K562 (cell line): ENCODE measurements at regions not wholly inside any gene's neighbourhood (a gene's known extent, or its start where the extent isn't known, plus 50 kb on each side); places are given as distances from the start of the nearest gene placed in this dataset.

ENCODE experiments used
- ATAC-seq: fragments of 200-7000 bp; cut with Tn5 transposase; 3 replicates; pipeline ENCODE4 v1.9.1; 2020; ENCODE audit warnings: moderate library complexity
- BruUV-seq: library from RNA; stranded (reverse); fragments of 400-500 nt; replicated peaks from 2 replicates; lab custom pipeline; 2021; lab: Mats Ljungman, UMichigan
- CTCF ChIA-PET: fragments of 300-600 bp; formaldehyde crosslinking; extraction: SDS; loops from one replicate; lab custom pipeline; 2021; ENCODE audit warnings: low intra/inter-chr PET ratio; lab: Yijun Ruan, JAX
- POLR2A ChIA-PET: fragments of 300-600, 350-650 bp; sonication (Branson Sonifier 250); formaldehyde crosslinking; extraction: SDS; loops from one replicate; lab custom pipeline; 2021; ENCODE audit warnings: antibody characterized with exemption, inconsistent platforms; lab: Yijun Ruan, JAX
- DNase-seq, 4 experiments: peaks; one replicate each; pipeline versions ENCODE4 v3.0.0 to v3.0.0-alpha.2; 2011 to 2018; ENCODE audit warnings: low spot score in 3 of 4, mixed read lengths in 3 of 4; ENCODE audit errors: extremely low read depth in 1 of 4
- FAIRE-seq: peaks from 2 replicates; lab custom pipeline; 2011; peaks lifted over from hg19 to GRCh38; lab: Jason Lieb, UNC
- H2AFZ ChIP-seq: 2 replicates; pipeline ENCODE4 v1.6.0; 2011; ENCODE audit warnings: low read depth, low read length, control low read depth, inconsistent platforms
- H3K27ac ChIP-seq: fragments of 200-600 bp; 3 replicates; pipeline ENCODE4 v1.8.0; 2011; ENCODE audit warnings: low read depth, mild to moderate bottlenecking, control low read depth, inconsistent platforms, low read length, moderate library complexity, mixed read lengths; ENCODE audit errors: extremely low read depth
- H3K27me3 ChIP-seq, 2 experiments: fragments of 300-600 bp in 1 of 2; 2 replicates in 1 of 2; 3 replicates in 1 of 2; pipeline versions ENCODE4 v1.6.0 to v1.8.0; 2011; ENCODE audit warnings: inconsistent platforms in 2 of 2, low read length in 2 of 2, mild to moderate bottlenecking in 1 of 2, mixed read lengths in 1 of 2, moderate library complexity in 1 of 2; ENCODE audit not compliant: control insufficient read depth in 2 of 2, insufficient read depth in 2 of 2
- H3K36me3 ChIP-seq: fragments of 300-600 bp; 3 replicates; pipeline ENCODE4 v1.8.0; 2011; ENCODE audit warnings: mild to moderate bottlenecking, low read length, inconsistent platforms; ENCODE audit not compliant: control insufficient read depth, insufficient read depth
- H3K4me1 ChIP-seq, 2 experiments: fragments of 200-600 bp in 1 of 2; replicated peaks in 1 of 2; 2 replicates in 1 of 2; 3 replicates in 1 of 2; pipeline versions ENCODE4 v1.5.1 to v1.8.0; 2011; ENCODE audit warnings: inconsistent platforms in 2 of 2, low read length in 2 of 2, mild to moderate bottlenecking in 1 of 2, mixed read lengths in 1 of 2, moderate library complexity in 1 of 2; ENCODE audit not compliant: control insufficient read depth in 2 of 2, insufficient read depth in 2 of 2
- H3K4me2 ChIP-seq: 2 replicates; pipeline ENCODE4 v1.6.1; 2011; ENCODE audit warnings: low read length, control low read depth, inconsistent platforms, mixed read lengths; ENCODE audit not compliant: insufficient read depth
- H3K4me3 ChIP-seq: fragments of 200-600 bp; sonication (generic), shearing (Covaris generic); 2 replicates; pipeline ENCODE4 v1.5.1; 2016; ENCODE audit warnings: control low read depth, inconsistent platforms
- H3K79me2 ChIP-seq: fragments of 200-600 bp; 3 replicates; pipeline ENCODE4 v1.8.0; 2011; ENCODE audit warnings: low read length, inconsistent platforms; ENCODE audit not compliant: control insufficient read depth, insufficient read depth
- H3K9ac ChIP-seq, 2 experiments: 2 replicates each; pipeline versions ENCODE4 v1.6.0 to v1.6.1; 2011; ENCODE audit warnings: low read depth in 2 of 2, low read length in 2 of 2, control low read depth in 1 of 2, inconsistent platforms in 1 of 2, mild to moderate bottlenecking in 1 of 2, mixed read lengths in 1 of 2; ENCODE audit not compliant: insufficient read depth in 1 of 2
- H3K9me1 ChIP-seq: one replicate; pipeline ENCODE4 v1.6.0; 2011; ENCODE audit warnings: inconsistent platforms, mild to moderate bottlenecking, low read length, moderate library complexity; ENCODE audit not compliant: control insufficient read depth, insufficient read depth
- H3K9me3 ChIP-seq: replicated peaks from 2 replicates; pipeline ENCODE4 v1.5.1; 2011; ENCODE audit warnings: low read depth, low read length, inconsistent platforms; ENCODE audit not compliant: control insufficient read depth, insufficient read depth
- H4K20me1 ChIP-seq: replicated peaks from 2 replicates; pipeline ENCODE4 v1.6.1; 2011; ENCODE audit warnings: low read length, inconsistent platforms, mixed read lengths; ENCODE audit not compliant: control insufficient read depth, insufficient read depth
- ATF4 ChIP-seq: fragments of 450-650 bp; formaldehyde crosslinking; IDR thresholded peaks from 2 replicates; pipeline ENCODE4 v1.4.0; 2022; ENCODE audit warnings: mild to moderate bottlenecking, moderate library complexity
- CBFA2T3 ChIP-seq: fragments of 450-650 bp; IDR thresholded peaks from 2 replicates; pipeline ENCODE4 v1.6.1; 2017
- CHD2 ChIP-seq: IDR thresholded peaks from 2 replicates; pipeline ENCODE4 v1.6.1; 2011; ENCODE audit warnings: low read depth, low read length
- FOXM1 ChIP-seq, 2 experiments: fragments of 450-650 bp in 1 of 2; sonication (generic) in 1 of 2; formaldehyde crosslinking in 1 of 2; IDR thresholded peaks; 2 replicates each; pipeline versions ENCODE4 v1.6.1 to v1.9.0; 2017 to 2022; ENCODE audit warnings: low read depth in 2 of 2, mild to moderate bottlenecking in 2 of 2, missing genetic modification reagents in 1 of 2, moderate library complexity in 1 of 2
- FOXP4 ChIP-seq: sonication (generic); formaldehyde crosslinking; IDR thresholded peaks from 2 replicates; pipeline ENCODE4 v1.8.0; 2022; ENCODE audit warnings: mild to moderate bottlenecking, missing genetic modification reagents, borderline replicate concordance
- HDAC1 ChIP-seq, 2 experiments: fragments of 450-650 bp; IDR thresholded peaks; 2 replicates each; pipeline ENCODE4 v1.6.1; 2016 to 2017; ENCODE audit warnings: inconsistent platforms in 1 of 2, mild to moderate bottlenecking in 1 of 2, moderate library complexity in 1 of 2
- KAT7 ChIP-seq: sonication (generic); formaldehyde crosslinking; IDR thresholded peaks from 2 replicates; pipeline ENCODE4 v1.8.0; 2022; ENCODE audit warnings: missing genetic modification reagents, mild to moderate bottlenecking, borderline replicate concordance
- KLF16 ChIP-seq: IDR thresholded peaks from 2 replicates; pipeline ENCODE4 v1.6.1; 2016; ENCODE audit warnings: antibody characterized with exemption
- MEF2A ChIP-seq: IDR thresholded peaks from 2 replicates; pipeline ENCODE4 v1.6.1; 2011; ENCODE audit warnings: low read depth, mild to moderate bottlenecking, low read length, moderate library complexity; ENCODE audit not compliant: control insufficient read depth
- NFIC ChIP-seq: fragments of 450-650 bp; IDR thresholded peaks from 2 replicates; pipeline ENCODE4 v1.6.1; 2017; ENCODE audit warnings: mild to moderate bottlenecking, inconsistent platforms
- PHF8 ChIP-seq: fragments of 200-600 bp; sonication (generic); IDR thresholded peaks from 2 replicates; pipeline ENCODE4 v1.6.1; 2012; ENCODE audit warnings: mixed run types, mild to moderate bottlenecking, inconsistent platforms, low read length, moderate library complexity, borderline replicate concordance
- PML ChIP-seq: IDR thresholded peaks from 2 replicates; pipeline ENCODE4 v1.6.1; 2012; ENCODE audit warnings: low read length, inconsistent platforms
- POLR2B ChIP-seq: fragments of 450-650 bp; IDR thresholded peaks from 2 replicates; pipeline ENCODE4 v1.6.1; 2018; ENCODE audit warnings: low read depth; ENCODE audit not compliant: partially characterized antibody
- SUPT5H ChIP-seq: fragments of 450-650 bp; IDR thresholded peaks from 2 replicates; pipeline ENCODE4 v1.6.1; 2016
- USF2 ChIP-seq: sonication (generic); formaldehyde crosslinking; IDR thresholded peaks from 2 replicates; pipeline ENCODE4 v1.5.0; 2020; ENCODE audit warnings: missing genetic modification reagents
- ZNF445 ChIP-seq: fragments of 250-450 bp; sonication (Bioruptor Pico); IDR thresholded peaks from 2 replicates; pipeline ENCODE4 v1.4.0; 2020; ENCODE audit warnings: low read depth, mild to moderate bottlenecking, moderate library complexity
- ZNF511 ChIP-seq: sonication (generic); formaldehyde crosslinking; IDR thresholded peaks from 2 replicates; pipeline ENCODE4 v1.8.0; 2022; ENCODE audit warnings: mild to moderate bottlenecking, missing genetic modification reagents
- WGBS: fragments of 100-300 bp; shearing (Covaris generic); methylation state at CpG from one replicate; pipeline ENCODE4 v1.1.6; 2016; ENCODE audit warnings: low coverage, mixed read lengths; ENCODE audit not compliant: insufficient coverage; ENCODE audit errors: missing lambda C conversion rate; 5-methylcytosine and 5-hydroxymethylcytosine counted together
- in situ Hi-C: fragments of 300-500 bp; cut with MboI; formaldehyde crosslinking; loops from 4 replicates; pipeline ENCODE4 v1.15.0; 2018; ENCODE audit warnings: inconsistent platforms, mixed read lengths
- intact Hi-C: fragments of 100-400 bp; cut with micrococcal nuclease; formaldehyde crosslinking; loops from 2 replicates; pipeline ENCODE4 v1.14.2; 2022

- CTCF ChIA-PET: no interaction called here
- H3K4me3 ChIP-seq: no peak overlapping the region
- TF ChIP-seq HDAC1 (IDR thresholded peaks at IDR 0.05): no peak
- no peak for TF ChIP-seq SUPT5H
- TF ChIP-seq USF2 (CRISPR knock-in tag): no peak
- no peak for TF ChIP-seq CBFA2T3
- no peak for TF ChIP-seq PHF8
- TF ChIP-seq ATF4 (CRISPR knock-in tag): no peak
- TF ChIP-seq NFIC: no peak
- no peak for TF ChIP-seq KLF16
- TF ChIP-seq FOXM1 (IDR thresholded peaks at IDR 0.05; ENCODE audit: low read depth): no peak
- no peak for TF ChIP-seq FOXM1 (CRISPR knock-in tag; IDR thresholded peaks at IDR 0.05; ENCODE audit: low read depth)
- no peak for TF ChIP-seq ZNF511 (CRISPR knock-in tag)
- no peak for TF ChIP-seq MEF2A
- no peak for TF ChIP-seq PML
- no peak for TF ChIP-seq FOXP4
- no peak for TF ChIP-seq CHD2
- no peak for TF ChIP-seq POLR2B
- no peak for TF ChIP-seq ZNF445 (CRISPR knock-in tag)
- TF ChIP-seq KAT7 (CRISPR knock-in tag): no peak
- H4K20me1 ChIP-seq: no peaks in the 10 kb centered on the region
- H3K9me3 ChIP-seq: no peaks in the 10 kb centered on the region
- H3K9ac ChIP-seq: no peak overlapping the region
- no peak overlapping the region for H2AFZ ChIP-seq
- POLR2A ChIA-PET: no interaction called here
- no peak overlapping the region for H3K4me2 ChIP-seq
- 14% methylated on average over 10 of the region's 10 CpGs for WGBS
- ATAC-seq (no peak), FAIRE-seq (no peak), DNase-seq (no peak)
- intact Hi-C loops: no loop called here
- H3K4me1 ChIP-seq: no peaks in the 10 kb centered on the region
- peaks cover 6 to 14% of the 10 kb centered on the region in 2 experiments; a peak in 4 of 5 replicates for H3K27me3 ChIP-seq
- BruUV-seq: no TSS peak
- no peaks in the 10 kb centered on the region for H3K9me1 ChIP-seq
- in situ Hi-C loops: no loop called here
- H3K36me3 ChIP-seq: no peaks in the 10 kb centered on the region
- no peak overlapping the region for H3K27ac ChIP-seq
- H3K79me2 ChIP-seq: no peaks in the 10 kb centered on the region
These were observed 95.5 kb upstream of the SNTG2 start for GRCh38 chr2:855177-855576.
